ENCODE measurements at regions not wholly inside any gene's neighbourhood (a gene's known extent, or its start where the extent isn't known, plus 50 kb on each side); places are given as distances from the start of the nearest gene placed in this dataset.
"Not testable (repeated sequence)": the region's sequence is repeated elsewhere in the genome, so short reads cannot be mapped to it uniquely, and the experiment has no call there.

- TF ChIP-seq, protein P1, sequence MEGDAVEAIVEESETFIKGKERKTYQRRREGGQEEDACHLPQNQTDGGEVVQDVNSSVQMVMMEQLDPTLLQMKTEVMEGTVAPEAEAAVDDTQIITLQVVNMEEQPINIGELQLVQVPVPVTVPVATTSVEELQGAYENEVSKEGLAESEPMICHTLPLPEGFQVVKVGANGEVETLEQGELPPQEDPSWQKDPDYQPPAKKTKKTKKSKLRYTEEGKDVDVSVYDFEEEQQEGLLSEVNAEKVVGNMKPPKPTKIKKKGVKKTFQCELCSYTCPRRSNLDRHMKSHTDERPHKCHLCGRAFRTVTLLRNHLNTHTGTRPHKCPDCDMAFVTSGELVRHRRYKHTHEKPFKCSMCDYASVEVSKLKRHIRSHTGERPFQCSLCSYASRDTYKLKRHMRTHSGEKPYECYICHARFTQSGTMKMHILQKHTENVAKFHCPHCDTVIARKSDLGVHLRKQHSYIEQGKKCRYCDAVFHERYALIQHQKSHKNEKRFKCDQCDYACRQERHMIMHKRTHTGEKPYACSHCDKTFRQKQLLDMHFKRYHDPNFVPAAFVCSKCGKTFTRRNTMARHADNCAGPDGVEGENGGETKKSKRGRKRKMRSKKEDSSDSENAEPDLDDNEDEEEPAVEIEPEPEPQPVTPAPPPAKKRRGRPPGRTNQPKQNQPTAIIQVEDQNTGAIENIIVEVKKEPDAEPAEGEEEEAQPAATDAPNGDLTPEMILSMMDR (IDR thresholded peaks at IDR 0.05; ENCODE audit: low read length, missing control alignments), result no peak
- DNase-seq (ENCODE audit: low read depth), result no peak
- H3K4me3 ChIP-seq (replicated peaks; ENCODE audit: low read depth, low read length), result no peak overlapping the region
Measured at GRCh38 chr12:85625467-85625866, 210.7 kb downstream of the RASSF9 start.

GRCh38 chr12:85626001-85626783 is 210.0 kb downstream of the RASSF9 start:
- TF ChIP-seq, protein P1 (IDR thresholded peaks at IDR 0.05; ENCODE audit: low read length, missing control alignments), result no peak
- no peak overlapping the region for H3K4me3 ChIP-seq (replicated peaks; ENCODE audit: low read depth, low read length)
- DNase-seq (ENCODE audit: low read depth), result peak; percentile 88

DNA sequence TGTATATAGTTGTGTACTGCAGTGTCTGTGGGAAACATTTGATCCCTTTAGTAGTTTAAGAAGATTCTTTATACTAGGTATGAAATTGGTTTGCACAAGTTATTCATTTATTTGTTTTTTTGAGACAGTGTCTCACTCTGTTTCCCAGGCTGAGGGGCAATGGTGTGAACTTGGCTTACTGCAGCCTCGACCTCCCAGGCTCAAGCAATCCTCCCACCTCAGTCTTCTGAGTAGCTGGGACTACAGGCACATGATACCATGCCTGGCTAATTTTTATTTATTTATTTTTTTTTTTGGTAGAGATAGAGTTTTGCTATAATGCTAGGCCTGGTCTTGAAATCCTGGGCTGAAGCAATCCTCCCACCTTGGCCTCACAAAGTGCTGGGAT is 209.4 kb downstream of the RASSF9 start:
- TF ChIP-seq, protein P1 (IDR thresholded peaks at IDR 0.05; ENCODE audit: low read length, missing control alignments), result no peak
- H3K4me3 ChIP-seq (replicated peaks; ENCODE audit: low read depth, low read length), result no peak overlapping the region
- DNase-seq (ENCODE audit: low read depth), result peak; percentile 21

DNA sequence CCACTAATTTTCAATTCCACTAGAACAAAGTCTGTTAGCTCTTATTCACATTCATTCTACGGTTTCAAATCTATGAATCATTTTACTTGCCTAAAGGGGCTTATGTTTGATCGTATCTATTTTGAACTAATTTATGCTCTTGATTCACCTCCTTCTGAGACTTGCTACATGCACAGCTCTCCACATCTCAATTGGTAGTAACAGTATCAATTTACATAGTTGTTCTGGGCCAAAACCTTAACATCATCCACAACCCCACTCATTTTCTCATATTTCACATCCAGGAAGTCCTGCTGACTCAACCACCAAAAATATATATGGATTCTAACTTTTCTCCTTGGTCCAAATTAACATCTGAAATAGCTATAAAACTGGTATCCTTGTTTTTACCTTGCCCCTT is 208.6 kb downstream of the RASSF9 start:
- TF ChIP-seq, protein P1 (IDR thresholded peaks at IDR 0.05; ENCODE audit: low read length, missing control alignments), result no peak
- DNase-seq (ENCODE audit: low read depth), result peak; percentile 65
- H3K4me3 ChIP-seq (replicated peaks; ENCODE audit: low read depth, low read length), result no peak overlapping the region

DNA sequence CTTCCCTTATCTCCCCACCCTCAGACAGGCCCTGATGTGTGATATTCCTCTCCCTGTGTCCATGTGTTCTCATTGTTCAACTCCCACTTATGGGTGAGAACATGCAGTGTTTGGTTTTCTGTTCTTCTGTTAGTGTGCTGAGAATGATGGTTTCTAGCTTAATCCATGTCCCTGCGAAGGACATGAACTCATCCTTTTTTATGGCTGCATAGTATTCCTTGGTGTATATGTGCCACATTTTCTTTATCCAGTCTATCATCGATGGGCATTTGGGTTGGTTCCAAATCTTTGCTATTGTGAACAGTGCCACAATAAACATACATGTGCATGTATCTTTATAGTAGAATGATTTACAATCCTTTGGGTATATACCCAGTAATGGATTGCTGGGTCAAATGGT is 207.6 kb downstream of the RASSF9 start:
- H3K4me3 ChIP-seq (replicated peaks; ENCODE audit: low read depth, low read length); DNase-seq (ENCODE audit: low read depth): not testable (repeated sequence)

DNA sequence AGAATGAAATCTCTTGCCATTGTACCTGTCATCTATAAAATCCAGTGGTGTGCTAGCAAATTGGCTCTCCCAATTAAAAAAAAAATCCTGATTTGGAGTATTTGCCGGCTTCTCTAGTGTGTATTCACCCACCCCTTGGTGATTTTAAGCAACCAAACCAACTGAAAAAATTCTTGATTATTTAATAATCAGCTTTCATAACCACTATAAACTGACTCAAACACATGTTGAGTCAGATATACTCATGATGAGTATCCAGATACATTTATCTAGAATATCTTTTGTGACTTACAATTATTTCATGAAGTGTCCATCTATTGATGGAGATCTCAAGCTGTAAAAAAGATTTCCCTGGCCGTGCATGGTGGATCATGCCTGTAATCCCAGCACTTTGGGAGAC is 205.4 kb downstream of the RASSF9 start:
- no peak for DNase-seq (ENCODE audit: low read depth)
- no peak overlapping the region for H3K4me3 ChIP-seq (replicated peaks; ENCODE audit: low read depth, low read length)
- TF ChIP-seq, protein P1 (IDR thresholded peaks at IDR 0.05; ENCODE audit: low read length, missing control alignments), result no peak

DNA sequence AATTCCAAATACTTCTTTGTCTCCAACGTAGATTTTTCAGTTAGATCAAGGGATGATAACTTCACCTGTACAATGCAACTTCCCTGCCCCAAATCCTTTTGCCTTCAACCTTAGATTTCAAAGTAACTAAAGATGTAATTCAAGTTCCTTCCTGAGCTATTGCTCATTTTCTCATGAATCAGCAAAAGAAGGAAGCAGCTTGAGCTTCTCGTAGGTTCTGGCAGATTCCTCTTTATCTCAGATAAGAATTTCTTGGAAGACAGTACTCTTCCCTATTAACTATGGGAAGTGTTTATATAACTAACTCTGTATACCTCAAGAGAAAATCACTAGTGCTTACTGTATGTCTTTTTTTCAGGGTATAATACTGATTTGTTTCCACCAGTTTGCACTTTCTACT is 203.8 kb downstream of the RASSF9 start:
- TF ChIP-seq, protein P1 (IDR thresholded peaks at IDR 0.05; ENCODE audit: low read length, missing control alignments), result no peak
- H3K4me3 ChIP-seq (replicated peaks; ENCODE audit: low read depth, low read length), result no peak overlapping the region
- DNase-seq (ENCODE audit: low read depth), result peak; percentile 51

All from fibroblast of pulmonary artery (primary cell).